ENCODE measurements at regions not wholly inside any gene's neighbourhood (a gene's known extent, or its start where the extent isn't known, plus 50 kb on each side); places are given as distances from the start of the nearest gene placed in this dataset.
"Not testable (repeated sequence)": the region's sequence is repeated elsewhere in the genome, so short reads cannot be mapped to it uniquely, and the experiment has no call there.

GRCh38 chr5:158233735-158234322 is 374.9 kb upstream of the CLINT1 start:
- no peaks in the 10 kb centered on the region for H3K27me3 Mint-ChIP-seq
- ATAC-seq (no peak), DNase-seq (no peak)
- peaks cover 4% of the 10 kb centered on the region for H3K9me3 Mint-ChIP-seq
- no peaks in the 10 kb centered on the region for H3K36me3 Mint-ChIP-seq (ENCODE audit: low read depth)
- H3K27ac Mint-ChIP-seq = no peak overlapping the region
- H3K4me3 Mint-ChIP-seq = no peak overlapping the region
- H3K4me1 Mint-ChIP-seq = peaks cover 12% of the 10 kb centered on the region

DNA sequence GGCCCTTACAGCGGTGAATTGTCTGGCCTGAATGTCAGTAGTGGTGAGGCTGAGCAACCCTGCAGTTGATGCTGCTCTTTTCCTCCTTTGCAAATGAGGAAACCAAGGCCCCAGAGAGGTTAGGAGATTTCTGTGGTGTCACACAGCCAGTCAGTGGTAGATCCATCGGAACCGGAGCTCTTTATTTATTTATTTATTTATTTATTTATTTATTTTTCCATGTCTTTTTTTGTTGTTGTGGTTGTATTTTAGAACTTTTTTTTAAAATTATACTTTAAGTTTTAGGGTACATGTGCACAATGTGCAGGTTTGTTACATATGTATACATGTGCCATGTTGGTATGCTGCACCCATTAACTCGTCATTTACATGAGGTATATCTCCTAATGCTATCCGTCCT is 368.4 kb upstream of the CLINT1 start:
- H3K27me3 Mint-ChIP-seq; ATAC-seq; H3K4me3 Mint-ChIP-seq; H3K36me3 Mint-ChIP-seq (ENCODE audit: low read depth); H3K9me3 Mint-ChIP-seq; DNase-seq; H3K27ac Mint-ChIP-seq; H3K4me1 Mint-ChIP-seq: not testable (repeated sequence)

- ATAC-seq (no peak), DNase-seq (no peak)
- H3K27me3 Mint-ChIP-seq = no peaks in the 10 kb centered on the region
- no peak overlapping the region for H3K27ac Mint-ChIP-seq
- H3K9me3 Mint-ChIP-seq = no peaks in the 10 kb centered on the region
- H3K4me1 Mint-ChIP-seq = no peaks in the 10 kb centered on the region
- H3K36me3 Mint-ChIP-seq (ENCODE audit: low read depth) = no peaks in the 10 kb centered on the region
- no peak overlapping the region for H3K4me3 Mint-ChIP-seq
Observed at GRCh38 chr5:158226496-158226895, 367.6 kb upstream of the CLINT1 start.

GRCh38 chr5:158224253-158224652 is 365.3 kb upstream of the CLINT1 start:
- ATAC-seq (no peak), DNase-seq (no peak)
- Mint-ChIP-seq H3K9me3 (no peaks in the 10 kb centered on the region), H3K36me3 (ENCODE audit: low read depth) (no peaks in the 10 kb centered on the region), H3K4me3 (no peak overlapping the region), H3K27me3 (no peaks in the 10 kb centered on the region), H3K4me1 (no peaks in the 10 kb centered on the region), H3K27ac (no peak overlapping the region)

DNA sequence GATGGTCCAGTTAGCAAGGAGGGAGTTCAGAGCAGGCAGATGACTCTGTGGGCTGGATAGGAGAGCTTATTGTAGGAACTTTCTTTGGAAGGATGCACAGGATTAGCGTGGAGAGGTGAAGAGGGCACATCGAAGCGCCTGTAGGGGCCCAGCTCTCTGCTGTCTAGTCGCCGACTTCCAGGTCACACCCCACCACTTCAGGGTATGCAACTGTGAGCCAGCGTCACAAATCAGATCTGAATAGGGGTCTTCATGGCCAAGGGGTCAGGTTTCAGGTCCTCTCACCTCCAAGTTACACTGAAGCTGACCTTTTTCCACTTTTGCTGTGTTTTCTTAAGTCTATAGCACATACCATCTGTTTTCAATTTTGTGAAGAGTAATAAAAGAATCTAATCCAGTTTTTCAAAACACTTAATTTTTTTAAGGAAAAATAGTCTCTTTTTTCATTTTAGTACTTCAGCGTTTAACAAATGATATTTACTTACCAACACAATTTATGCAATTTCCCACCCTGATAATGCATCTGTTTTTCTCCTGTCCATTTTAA is 364.2 kb upstream of the CLINT1 start:
- H3K4me1 Mint-ChIP-seq = no peaks in the 10 kb centered on the region
- no peak overlapping the region for H3K27ac Mint-ChIP-seq
- no peaks in the 10 kb centered on the region for H3K27me3 Mint-ChIP-seq
- DNase-seq (no peak), ATAC-seq (no peak)
- no peaks in the 10 kb centered on the region for H3K9me3 Mint-ChIP-seq
- H3K36me3 Mint-ChIP-seq (ENCODE audit: low read depth) = no peaks in the 10 kb centered on the region
- no peak overlapping the region for H3K4me3 Mint-ChIP-seq

DNA sequence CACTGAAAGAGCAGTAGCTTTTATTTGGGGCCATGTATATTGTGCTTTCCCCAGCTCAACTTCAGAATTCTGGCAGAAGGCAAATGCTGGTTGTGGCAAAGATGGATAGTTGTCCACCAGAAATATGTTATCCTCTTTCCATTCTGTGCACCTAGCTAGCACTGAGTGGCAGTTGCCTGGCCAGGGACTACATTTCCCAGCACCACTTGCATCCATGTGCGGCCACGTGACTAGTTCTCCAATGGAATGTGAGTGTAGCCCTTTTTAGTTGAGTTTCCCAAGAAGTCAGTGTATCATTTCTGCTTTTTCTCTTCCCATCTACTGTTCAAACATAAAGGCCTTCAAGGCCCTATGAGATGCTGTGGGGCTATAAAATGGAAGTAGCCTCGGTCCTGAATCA is 354.0 kb upstream of the CLINT1 start:
- Mint-ChIP-seq H3K27me3 (no peaks in the 10 kb centered on the region), H3K36me3 (ENCODE audit: low read depth) (no peaks in the 10 kb centered on the region), H3K9me3 (peaks cover 4% of the 10 kb centered on the region), H3K27ac (no peak overlapping the region), H3K4me1 (no peaks in the 10 kb centered on the region), H3K4me3 (no peak overlapping the region)
- ATAC-seq = no peak
- DNase-seq = no peak

GRCh38 chr5:158212237-158212636 is 353.3 kb upstream of the CLINT1 start:
- H3K36me3 Mint-ChIP-seq (ENCODE audit: low read depth) = no peaks in the 10 kb centered on the region
- peaks cover 4% of the 10 kb centered on the region for H3K9me3 Mint-ChIP-seq
- ATAC-seq = no peak
- H3K27ac Mint-ChIP-seq = no peak overlapping the region
- no peak overlapping the region for H3K4me3 Mint-ChIP-seq
- H3K27me3 Mint-ChIP-seq = no peaks in the 10 kb centered on the region
- no peak for DNase-seq
- no peaks in the 10 kb centered on the region for H3K4me1 Mint-ChIP-seq

DNA sequence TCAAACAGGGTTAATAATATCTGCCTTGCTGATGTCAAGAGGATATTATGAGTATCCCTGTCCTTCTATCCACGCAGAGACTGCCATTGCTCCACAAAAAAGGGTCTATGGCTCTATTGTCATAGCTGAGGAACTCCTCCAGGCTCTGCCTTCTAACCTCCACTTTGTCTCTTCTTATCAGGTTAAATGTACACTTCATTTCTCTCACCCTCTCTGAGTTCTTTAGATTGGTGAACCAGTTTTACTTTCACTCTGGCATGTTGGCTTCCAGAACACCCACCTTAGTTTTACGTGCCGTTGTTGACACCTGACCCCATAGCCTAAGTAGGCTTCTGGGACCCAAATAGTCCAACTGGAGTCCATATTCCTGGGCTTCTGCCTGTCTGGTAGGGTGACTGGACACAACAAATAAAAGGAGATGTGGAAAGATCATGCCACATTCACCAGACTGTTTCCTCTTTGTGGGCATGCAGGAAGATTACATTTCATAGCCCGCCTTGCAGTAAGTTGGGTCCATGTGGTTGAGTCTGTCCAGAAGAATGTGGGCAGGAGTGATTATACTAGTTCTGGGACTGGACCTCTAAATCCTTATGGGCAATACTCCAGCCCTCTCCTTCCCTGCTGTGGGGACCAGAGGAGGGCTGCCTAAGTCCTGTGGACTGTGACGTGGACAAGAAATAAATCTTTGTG is 350.4 kb upstream of the CLINT1 start:
- Mint-ChIP-seq H3K36me3 (ENCODE audit: low read depth) (no peaks in the 10 kb centered on the region), H3K27ac (no peak overlapping the region), H3K9me3 (no peaks in the 10 kb centered on the region), H3K4me3 (no peak overlapping the region), H3K4me1 (no peaks in the 10 kb centered on the region), H3K27me3 (no peaks in the 10 kb centered on the region)
- no peak for ATAC-seq
- DNase-seq = no peak

GRCh38 chr5:158207733-158208132 is 348.8 kb upstream of the CLINT1 start:
- Mint-ChIP-seq H3K9me3 (no peaks in the 10 kb centered on the region), H3K27ac (no peak overlapping the region), H3K4me1 (no peaks in the 10 kb centered on the region), H3K4me3 (no peak overlapping the region), H3K27me3 (no peaks in the 10 kb centered on the region), H3K36me3 (ENCODE audit: low read depth) (no peaks in the 10 kb centered on the region)
- DNase-seq (no peak), ATAC-seq (no peak)

GRCh38 chr5:158205992-158206391 is 347.0 kb upstream of the CLINT1 start:
- ATAC-seq (no peak), DNase-seq (no peak)
- no peaks in the 10 kb centered on the region for H3K4me1 Mint-ChIP-seq
- no peak overlapping the region for H3K4me3 Mint-ChIP-seq
- peaks cover 3% of the 10 kb centered on the region for H3K27me3 Mint-ChIP-seq
- no peaks in the 10 kb centered on the region for H3K9me3 Mint-ChIP-seq
- H3K36me3 Mint-ChIP-seq (ENCODE audit: low read depth) = no peaks in the 10 kb centered on the region
- no peak overlapping the region for H3K27ac Mint-ChIP-seq

GRCh38 chr5:158203261-158203660 is 344.3 kb upstream of the CLINT1 start:
- Mint-ChIP-seq H3K27me3 (peaks cover 5% of the 10 kb centered on the region), H3K36me3 (ENCODE audit: low read depth) (no peaks in the 10 kb centered on the region), H3K4me1 (peaks cover 2% of the 10 kb centered on the region), H3K4me3 (no peak overlapping the region), H3K9me3 (no peaks in the 10 kb centered on the region), H3K27ac (no peak overlapping the region)
- DNase-seq (no peak), ATAC-seq (no peak)

GRCh38 chr5:158202801-158203200 is 343.9 kb upstream of the CLINT1 start:
- Mint-ChIP-seq H3K27me3 (peaks cover 5% of the 10 kb centered on the region), H3K36me3 (ENCODE audit: low read depth) (no peaks in the 10 kb centered on the region), H3K27ac (no peak overlapping the region), H3K4me3 (no peak overlapping the region), H3K4me1 (peaks cover 2% of the 10 kb centered on the region), H3K9me3 (no peaks in the 10 kb centered on the region)
- ATAC-seq (no peak), DNase-seq (no peak)

- no peaks in the 10 kb centered on the region for H3K36me3 Mint-ChIP-seq (ENCODE audit: low read depth)
- H3K4me3 Mint-ChIP-seq = no peak overlapping the region
- H3K9me3 Mint-ChIP-seq = no peaks in the 10 kb centered on the region
- DNase-seq = no peak
- ATAC-seq = no peak
- no peak overlapping the region for H3K27ac Mint-ChIP-seq
- peaks cover 2% of the 10 kb centered on the region for H3K4me1 Mint-ChIP-seq
- peaks cover 5% of the 10 kb centered on the region for H3K27me3 Mint-ChIP-seq
Observed at GRCh38 chr5:158200619-158201018, 341.7 kb upstream of the CLINT1 start.

DNA sequence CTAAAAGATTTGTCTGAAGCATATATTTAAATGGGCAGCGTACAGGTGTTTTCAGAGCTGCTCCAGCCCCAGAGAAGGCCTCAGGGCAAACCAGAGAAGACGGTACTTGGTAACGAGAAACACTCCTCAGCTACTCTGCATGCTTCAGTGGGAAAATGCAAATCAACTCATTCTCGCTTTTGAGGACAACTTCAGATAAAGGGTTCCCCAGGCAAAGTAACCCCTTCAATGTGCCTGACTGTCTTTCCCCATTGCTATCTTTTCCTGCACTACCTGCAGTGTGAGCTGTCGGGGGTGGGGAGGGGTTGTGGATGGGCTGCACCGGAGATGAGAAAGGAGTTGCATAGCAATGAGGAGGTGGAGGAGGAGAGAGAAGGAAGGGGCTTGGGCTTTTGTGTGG is 339.7 kb upstream of the CLINT1 start:
- DNase-seq (no peak), ATAC-seq (no peak)
- H3K9me3 Mint-ChIP-seq = no peaks in the 10 kb centered on the region
- H3K4me3 Mint-ChIP-seq = no peak overlapping the region
- peaks cover 9% of the 10 kb centered on the region for H3K4me1 Mint-ChIP-seq
- H3K36me3 Mint-ChIP-seq (ENCODE audit: low read depth) = no peaks in the 10 kb centered on the region
- peaks cover 5% of the 10 kb centered on the region for H3K27me3 Mint-ChIP-seq
- H3K27ac Mint-ChIP-seq = no peak overlapping the region

DNA sequence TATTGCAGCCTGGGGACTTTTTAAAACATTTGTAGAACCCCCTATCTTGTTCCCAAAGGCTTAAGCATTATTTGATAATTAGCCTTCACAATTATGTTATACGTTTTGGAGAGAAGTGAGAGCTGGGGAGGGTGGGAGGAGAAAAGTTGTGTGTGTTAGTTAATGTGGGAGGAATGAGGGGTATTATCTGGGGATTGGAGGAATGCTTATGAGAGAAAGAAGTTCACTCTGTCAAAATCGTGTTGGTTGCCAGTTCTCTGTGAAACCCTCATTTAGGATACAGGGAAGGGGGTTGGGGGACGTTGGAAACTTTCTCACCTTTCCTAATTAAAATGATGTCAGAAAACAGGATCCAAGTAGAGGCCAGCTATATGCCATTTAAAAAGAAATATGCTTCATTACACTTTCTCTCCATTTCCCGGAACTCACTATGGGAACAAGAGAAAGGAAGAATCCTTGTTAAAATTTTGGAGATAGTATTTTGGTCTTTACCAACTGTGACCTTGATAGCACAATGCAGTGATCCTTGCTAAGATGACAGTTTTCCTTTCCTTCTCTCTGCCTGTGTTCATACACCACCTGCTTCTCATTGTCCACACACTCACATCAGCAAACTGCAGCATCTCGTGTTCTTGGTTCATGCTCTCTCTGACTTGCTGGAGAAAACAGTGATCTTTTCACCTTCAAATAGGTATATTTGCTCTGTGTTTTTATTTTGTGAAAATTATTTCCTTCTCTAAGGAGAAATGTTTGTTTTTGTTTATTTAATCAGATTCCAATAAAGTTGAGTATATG is 336.7 kb upstream of the CLINT1 start:
- no peak for DNase-seq
- H3K4me3 Mint-ChIP-seq = no peak overlapping the region

More for the DNA sequence above, 336.7 kb upstream of the CLINT1 start:
- peaks cover 5% of the 10 kb centered on the region for H3K9me3 Mint-ChIP-seq
- H3K27ac Mint-ChIP-seq = no peak overlapping the region
- H3K4me1 Mint-ChIP-seq = peaks cover 9% of the 10 kb centered on the region
- no peaks in the 10 kb centered on the region for H3K36me3 Mint-ChIP-seq (ENCODE audit: low read depth)
- H3K27me3 Mint-ChIP-seq = peaks cover 2% of the 10 kb centered on the region
- ATAC-seq = no peak
